ENCODE measurements at regions not wholly inside any gene's neighbourhood (a gene's known extent, or its start where the extent isn't known, plus 50 kb on each side); places are given as distances from the start of the nearest gene placed in this dataset.

- BruUV-seq (replicated peaks) = no TSS peak
- ChIA-PET RAD21 (ENCODE audit: low non-redundant PET in 1 of 2, low total read pairs in 2 of 2, uncharacterized antibody in 2 of 2, unreplicated experiment in 2 of 2) (no interaction called here), CTCF (no interaction called here), POLR2A (no interaction called here)
- no peak overlapping the region for H3K27ac ChIP-seq (ENCODE audit: low read depth, low read length)
- H3K4me2 ChIP-seq (ENCODE audit: low read length) = no peak overlapping the region
- no peak overlapping the region for H2AFZ ChIP-seq (ENCODE audit: low read depth, low read length, poor library complexity, severe bottlenecking)
- H3K79me2 ChIP-seq (ENCODE audit: insufficient read depth, low read length) = no peaks in the 10 kb centered on the region
- H3K4me3 ChIP-seq (replicated peaks in 1 of 2; ENCODE audit: low read depth in 1 of 2, low read length in 2 of 2) = no peak overlapping the region
- H3K9me2 ChIP-seq (ENCODE audit: insufficient read depth) = no peaks in the 10 kb centered on the region
- H4K20me1 ChIP-seq (ENCODE audit: insufficient read depth) = no peaks in the 10 kb centered on the region
- no peak overlapping the region for H3K9ac ChIP-seq (ENCODE audit: low read length)
- TF ChIP-seq CTCF (IDR thresholded peaks at IDR 0.05 in 2 of 3, conservative IDR thresholded peaks at IDR 0.05 in 1 of 3; ENCODE audit: borderline replicate concordance in 1 of 3, insufficient read depth in 1 of 3, low read depth in 2 of 3, low read length in 2 of 3) (no peak), REST (IDR thresholded peaks at IDR 0.05; ENCODE audit: low read depth) (no peak), ZFX (IDR thresholded peaks at IDR 0.05) (no peak)
- H3K27me3 ChIP-seq (ENCODE audit: insufficient read depth, low read length) = no peaks in the 10 kb centered on the region
- no peaks in the 10 kb centered on the region for H3K4me1 ChIP-seq (ENCODE audit: control insufficient read depth in 1 of 2, insufficient read depth in 2 of 2, low read length in 2 of 2)
- H3K9me3 ChIP-seq (ENCODE audit: control insufficient read depth in 1 of 2, insufficient read depth in 1 of 2, low read depth in 1 of 2, low read length in 2 of 2) = no peaks in the 10 kb centered on the region
- no peaks in the 10 kb centered on the region for H3K36me3 ChIP-seq (ENCODE audit: control insufficient read depth in 1 of 2, insufficient read depth in 2 of 2, low read length in 2 of 2)
- no peak for DNase-seq (ENCODE audit: low read depth, low spot score)
- intact Hi-C loops (cut with micrococcal nuclease) = no loop called here
- no peak for ATAC-seq
Observed at GRCh38 chr2:3986530-3987258, 283.3 kb downstream of the DCDC2C start.
